ENCODE measurements at regions not wholly inside any gene's neighbourhood (a gene's known extent, or its start where the extent isn't known, plus 50 kb on each side); places are given as distances from the start of the nearest gene placed in this dataset.
A peak's percentile ranks its signal among the peaks of the same experiment; 100 is the strongest.

DNA sequence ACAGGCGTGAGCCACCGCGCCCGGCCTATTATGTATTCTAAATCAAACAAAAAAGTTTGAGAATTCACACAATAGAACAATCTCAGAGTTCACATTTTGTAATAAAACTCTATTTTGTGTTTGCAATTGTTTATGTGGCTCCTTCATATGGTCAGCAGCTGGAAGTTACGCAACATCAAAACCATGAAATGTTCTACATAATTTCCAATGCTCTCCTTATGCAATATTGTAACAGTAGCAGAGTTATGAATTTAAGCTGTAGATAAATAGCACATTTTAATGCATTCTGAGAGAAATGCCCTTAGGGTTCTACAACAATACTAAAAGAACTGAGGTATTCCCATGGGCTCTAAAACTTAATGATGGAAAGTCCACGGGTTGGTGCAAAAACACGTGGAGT is 62.3 kb upstream of the COL11A1 start:
- no peak for DNase-seq (ENCODE audit: low read depth)

DNA sequence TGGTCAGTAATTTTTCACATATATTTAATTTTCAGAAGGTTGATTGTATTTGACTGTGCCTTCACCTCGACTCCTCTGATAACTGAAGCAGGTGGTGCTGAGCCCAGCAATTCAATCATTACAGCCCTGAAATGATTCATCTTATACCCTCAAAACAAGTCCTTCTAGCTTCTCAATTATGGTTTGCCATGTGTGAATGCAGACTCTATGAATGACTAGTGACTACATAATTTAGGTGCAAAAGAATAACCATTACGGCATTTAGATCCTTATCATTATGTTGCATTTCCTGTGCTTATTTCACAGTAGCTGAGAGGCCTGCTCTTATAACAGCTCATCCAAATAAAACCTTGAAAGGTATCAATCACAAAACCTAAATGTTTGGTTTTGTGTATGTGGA is 54.0 kb upstream of the COL11A1 start:
- no peak for DNase-seq (ENCODE audit: low read depth)

DNA sequence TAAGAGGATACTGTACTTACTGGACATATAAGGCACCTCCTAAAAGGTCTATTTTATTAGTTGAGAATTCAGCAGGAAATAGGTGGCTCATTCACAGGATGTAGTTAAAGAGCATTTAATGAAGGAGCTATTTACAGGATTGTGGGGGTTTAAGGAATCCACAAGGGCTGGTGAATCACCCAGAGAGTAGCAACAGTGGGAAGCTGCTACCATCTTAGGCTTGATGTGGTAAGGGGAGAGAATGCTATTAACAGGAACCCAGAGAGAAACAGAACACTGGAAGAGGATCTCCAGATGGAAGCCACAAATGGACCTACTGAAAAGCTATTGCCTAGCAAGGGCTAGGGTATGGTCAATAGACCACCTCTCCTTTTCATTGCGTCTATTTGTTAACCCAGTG is 52.0 kb upstream of the COL11A1 start:
- DNase-seq (ENCODE audit: low read depth) = peak; percentile 70
